ENCODE measurements at regions not wholly inside any gene's neighbourhood (a gene's known extent, or its start where the extent isn't known, plus 50 kb on each side); places are given as distances from the start of the nearest gene placed in this dataset.
A peak's percentile ranks its signal among the peaks of the same experiment; 100 is the strongest.
"Not testable (repeated sequence)": the region's sequence is repeated elsewhere in the genome, so short reads cannot be mapped to it uniquely, and the experiment has no call there.

DNA sequence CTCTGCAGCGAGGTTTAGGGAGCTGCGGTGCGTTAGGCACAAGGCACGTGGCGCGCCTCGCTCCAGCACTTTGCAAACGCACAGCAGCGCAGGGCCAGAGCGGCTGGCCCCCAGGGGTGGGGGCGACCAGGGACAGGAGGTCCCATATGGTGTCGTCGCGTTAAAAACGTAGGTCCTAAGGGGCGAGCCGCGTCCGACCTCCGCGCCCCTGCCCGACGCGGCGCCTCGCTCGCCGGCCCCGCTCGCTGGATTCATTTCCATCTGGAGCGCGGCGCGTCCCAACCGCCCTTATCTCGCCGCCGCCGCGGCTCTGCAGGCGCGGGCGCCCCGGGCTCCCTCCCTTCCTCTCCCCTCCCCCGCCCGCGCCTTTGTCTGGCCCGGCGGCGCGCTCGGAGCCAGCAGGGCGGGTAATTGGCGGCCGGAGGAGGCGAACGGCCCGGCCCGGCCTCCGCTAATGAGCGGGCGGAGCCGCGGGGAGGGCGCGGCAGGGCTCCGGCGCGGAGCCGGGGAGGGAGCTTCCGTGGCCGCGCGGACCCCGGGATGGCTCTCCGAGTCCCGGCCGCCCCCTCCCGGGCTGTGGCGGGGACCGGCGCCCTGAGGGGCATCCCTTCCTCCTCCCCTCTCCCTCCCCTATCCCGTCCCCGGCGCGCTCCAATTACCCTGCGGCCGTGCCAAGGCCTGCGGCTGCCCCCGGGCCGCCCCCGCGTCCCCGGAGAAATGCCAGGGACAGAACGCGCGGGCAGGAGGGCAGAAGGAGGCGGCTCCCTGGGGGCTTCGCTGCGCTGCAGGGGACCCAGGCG lies 409.0 kb downstream of the BCOR start:
- no peak for DNase-seq

DNA sequence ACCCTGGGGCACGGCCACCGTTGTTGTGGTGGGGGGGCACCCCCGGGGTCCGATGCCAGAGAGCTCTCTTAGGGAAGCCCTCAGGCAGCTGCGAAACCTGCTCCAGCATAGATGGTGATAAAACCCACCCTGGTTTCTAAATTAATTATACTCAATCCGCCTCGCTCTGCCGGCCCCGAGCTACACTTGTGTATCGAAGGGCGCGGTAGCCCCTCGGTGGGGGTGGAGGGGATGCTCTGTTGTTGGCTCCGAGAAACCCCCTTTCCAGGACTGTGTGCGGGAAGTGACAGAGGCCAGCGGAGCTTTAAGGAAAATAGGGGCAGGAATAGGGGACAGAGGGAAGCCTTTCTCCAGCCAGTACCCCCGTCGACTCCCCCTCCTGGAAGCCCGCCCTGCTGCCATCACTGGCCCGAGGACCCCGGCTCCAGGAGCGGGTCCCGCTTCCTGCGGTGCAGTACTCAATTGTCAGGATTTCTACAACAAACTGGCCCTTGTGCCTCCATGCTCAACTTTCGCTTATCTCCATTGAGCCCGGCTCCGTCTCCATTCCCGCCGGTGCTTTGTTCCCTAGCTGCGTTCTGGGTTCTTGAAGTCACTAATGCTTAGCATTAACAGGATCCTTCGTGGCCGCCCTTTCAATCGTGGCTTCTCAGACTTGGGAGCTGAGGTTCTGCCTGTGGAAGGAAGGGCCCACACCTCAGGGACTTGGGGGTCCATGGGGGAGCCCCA lies 408.2 kb downstream of the BCOR start:
- no peak for DNase-seq

DNA sequence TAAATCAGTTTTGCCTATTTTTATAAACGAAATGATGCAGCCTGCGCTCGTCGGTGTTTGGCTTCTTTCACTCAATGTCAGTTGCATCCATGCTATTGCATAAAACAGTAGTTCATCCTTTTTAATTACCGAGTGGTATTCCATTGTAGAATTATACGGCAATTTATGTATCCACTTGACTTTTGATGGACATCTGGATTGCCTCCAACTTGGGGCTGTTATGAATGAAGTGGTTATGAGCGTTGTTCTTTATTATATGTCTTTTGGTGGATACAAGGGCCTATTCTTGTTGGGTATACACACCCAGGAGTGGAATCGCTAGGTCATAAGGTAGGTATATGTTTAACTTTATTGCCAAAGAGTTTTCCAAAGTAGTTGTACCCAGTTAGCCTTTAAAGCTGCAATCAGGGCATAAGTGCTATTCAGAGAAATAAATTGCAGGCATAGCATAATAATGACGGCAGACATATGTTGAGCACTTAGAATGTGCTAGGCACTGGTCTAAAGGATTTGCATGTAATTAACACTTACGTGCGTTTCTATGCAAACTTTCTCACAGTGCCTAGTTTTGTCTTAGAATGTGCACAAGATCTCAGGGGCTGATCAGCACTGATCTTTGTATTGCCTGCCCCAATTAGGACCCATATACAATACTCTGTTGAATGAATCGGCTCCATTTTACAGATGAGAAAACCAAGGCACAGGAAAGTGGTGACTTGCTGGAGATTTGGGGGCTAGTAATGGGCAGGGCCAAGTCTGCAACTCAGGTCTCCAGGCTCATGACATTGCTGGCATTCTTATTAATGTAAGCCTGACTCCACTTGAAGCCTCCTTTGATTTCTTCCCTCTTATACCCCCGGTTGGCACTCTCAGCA lies 407.0 kb downstream of the BCOR start:
- DNase-seq, result no peak

DNA sequence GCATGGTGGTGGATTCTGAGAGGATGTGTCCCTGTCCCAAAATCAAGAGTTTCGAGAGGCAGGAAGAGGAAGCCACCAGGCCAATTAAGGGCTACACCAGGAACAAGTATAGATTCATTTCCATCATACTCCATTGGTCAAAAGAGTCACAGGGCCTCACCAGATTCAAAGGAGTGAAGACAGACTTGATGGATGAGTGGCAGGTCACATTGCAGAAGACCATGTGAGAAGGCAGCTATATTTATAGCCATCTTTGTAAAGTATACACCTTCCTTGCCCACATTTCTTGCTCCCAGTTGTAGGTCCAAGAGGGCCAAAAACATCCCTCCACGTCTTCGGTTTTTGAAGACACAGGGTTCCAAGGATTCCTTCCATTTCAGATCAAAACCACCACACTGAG lies 406.0 kb downstream of the BCOR start:
- DNase-seq, result no peak

DNA sequence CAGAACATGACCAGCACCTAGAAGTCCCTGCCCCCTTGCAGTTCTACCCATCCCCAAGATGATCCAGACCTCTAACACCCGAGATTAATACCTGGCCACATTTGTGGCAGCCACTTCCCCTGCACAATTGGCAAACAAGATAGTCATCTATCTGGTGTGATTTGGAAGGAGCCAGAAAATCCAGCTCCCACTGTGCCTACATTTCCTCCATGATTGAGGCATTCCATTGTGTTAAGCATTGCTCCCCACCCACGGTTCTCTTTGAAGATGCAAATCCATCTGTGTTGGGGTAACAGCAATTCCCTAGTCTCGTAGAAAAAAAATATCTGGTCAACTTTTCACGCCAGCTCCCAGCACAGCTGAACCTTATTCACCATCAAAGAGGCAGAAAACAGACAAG lies 405.0 kb downstream of the BCOR start:
- no peak for DNase-seq

DNA sequence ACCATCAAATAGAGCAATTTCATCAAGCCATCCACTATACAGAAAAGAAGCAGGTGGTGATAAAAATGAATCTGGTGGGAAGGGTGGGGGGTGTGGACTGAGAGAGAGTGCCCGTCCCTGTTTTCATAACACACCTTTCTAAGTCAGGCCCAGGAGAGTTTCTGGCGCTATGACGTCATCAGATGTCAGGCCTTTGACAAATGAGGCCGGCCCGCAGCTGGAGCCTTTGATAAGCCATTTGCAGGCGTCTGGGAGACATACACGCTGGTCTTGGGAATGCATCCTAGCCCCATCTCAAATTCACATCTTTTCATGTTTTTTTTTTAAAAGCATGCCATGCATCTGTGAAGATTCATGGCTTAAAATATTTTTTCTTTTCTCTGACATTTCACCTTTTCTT lies 404.5 kb downstream of the BCOR start:
- no peak for DNase-seq

DNA sequence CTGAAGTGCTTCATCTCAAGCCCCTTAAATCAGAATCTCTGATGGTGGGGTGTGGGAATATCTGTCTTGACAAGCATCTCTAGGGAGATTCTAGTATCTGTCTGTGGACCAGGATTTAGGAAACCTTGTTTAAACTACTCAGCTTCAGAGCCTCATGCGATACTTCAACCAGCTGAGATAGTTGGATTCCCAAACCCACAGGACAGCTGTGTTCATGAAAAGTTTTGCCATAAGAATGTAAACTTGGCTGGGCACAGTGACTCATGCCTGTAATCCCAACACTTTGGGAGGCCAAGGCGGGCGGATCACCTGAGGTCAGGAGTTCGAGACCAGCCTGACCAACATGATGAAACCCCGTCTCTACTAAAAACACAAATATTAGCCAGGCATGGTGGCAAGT lies 395.1 kb downstream of the BCOR start:
- not testable (repeated sequence) for DNase-seq

DNA sequence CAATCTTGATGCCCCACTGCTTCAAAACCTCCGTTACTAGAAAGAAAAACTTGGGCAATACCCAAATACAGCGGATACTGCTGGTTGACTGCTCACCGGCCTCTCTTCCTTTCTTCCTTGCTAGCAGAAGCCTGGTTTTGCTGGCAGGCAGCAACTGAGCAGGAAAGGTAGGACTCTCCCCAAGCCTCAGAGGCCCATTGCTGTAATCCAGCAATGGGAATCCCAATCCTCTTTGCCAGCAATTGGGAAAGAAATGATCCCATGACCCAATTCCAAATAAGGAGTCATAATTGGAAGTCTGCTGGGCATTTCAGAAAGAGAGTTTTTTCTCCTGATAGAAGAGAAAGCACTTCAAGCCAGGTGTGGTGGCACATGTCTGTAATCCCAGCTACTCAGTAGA lies 394.5 kb downstream of the BCOR start:
- DNase-seq, result no peak

DNA sequence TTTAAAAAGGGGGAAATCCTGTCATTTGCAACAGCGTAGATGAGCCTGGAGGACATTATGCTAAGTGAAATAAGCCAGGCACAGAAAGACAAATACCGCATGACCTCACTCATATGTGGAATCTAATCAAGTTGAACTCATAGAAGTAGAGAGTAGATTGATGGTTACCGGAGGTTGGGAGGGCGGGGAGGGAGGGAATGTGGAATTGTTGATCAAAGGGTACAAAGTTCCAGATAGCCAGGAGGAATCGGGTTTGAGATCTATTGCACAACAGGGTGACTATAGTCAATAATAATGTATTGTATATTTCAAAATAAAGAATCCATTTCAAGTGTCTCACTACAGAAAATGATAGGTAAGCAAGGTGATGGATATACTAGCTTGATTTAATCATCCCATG lies 393.2 kb downstream of the BCOR start:
- DNase-seq, result no peak

DNA sequence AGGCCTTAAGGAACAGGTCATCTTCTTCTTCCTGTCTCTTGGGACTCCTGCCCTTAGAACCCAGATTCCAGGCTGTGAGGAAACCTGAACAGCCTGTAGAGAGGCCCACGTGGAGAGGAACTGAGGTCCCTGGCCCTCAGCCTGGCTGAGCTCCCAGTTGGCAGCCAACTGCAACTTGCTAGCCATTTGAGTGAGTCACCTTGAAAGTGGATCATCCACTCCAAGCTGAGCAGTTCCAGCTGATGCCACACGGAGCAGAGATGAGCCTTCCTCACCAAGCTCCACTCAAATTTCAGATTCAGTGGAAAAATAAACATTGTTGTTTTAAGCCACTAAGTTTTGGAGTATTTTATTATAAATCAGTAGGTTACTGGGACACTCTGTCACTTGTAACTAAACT lies 392.5 kb downstream of the BCOR start:
- no peak for DNase-seq

DNA sequence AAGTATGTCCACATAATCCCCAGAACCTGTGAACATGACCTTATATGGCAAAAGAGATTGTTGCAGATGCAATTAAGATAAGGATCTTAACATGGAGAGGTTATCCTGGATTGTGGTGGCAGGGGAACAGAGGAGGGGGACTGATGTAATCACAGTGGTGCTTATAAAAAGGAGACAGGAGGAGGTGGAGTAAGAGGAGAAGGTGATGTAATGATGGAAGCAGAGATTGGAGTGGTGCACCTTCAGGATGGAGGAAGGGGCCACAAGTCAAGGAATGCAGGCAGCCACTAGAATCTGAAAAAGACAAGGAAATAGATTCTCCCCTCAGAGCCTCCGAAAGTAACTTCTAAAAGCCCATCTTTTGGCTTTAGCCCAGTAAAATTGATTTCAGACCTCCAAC lies 388.4 kb downstream of the BCOR start:
- DNase-seq, result no peak

DNA sequence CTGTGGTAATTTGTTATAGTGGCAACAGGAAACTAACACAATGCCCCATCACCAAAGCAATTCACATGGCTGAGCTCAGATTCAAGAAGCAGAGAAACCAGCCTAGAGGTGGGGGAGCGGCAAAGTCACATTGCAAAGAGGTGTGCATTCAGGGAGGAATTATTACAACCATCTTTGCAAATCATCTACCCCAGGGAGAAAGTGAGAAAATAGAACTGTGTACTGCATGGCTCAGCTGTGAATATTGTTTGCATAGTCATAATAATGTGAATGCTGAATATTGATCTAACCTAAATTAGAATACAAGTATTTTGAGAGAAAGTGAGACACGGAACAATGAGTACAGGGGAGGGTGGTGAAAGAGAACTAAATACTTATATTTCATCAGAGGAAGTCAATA lies 387.9 kb downstream of the BCOR start:
- no peak for DNase-seq

DNA sequence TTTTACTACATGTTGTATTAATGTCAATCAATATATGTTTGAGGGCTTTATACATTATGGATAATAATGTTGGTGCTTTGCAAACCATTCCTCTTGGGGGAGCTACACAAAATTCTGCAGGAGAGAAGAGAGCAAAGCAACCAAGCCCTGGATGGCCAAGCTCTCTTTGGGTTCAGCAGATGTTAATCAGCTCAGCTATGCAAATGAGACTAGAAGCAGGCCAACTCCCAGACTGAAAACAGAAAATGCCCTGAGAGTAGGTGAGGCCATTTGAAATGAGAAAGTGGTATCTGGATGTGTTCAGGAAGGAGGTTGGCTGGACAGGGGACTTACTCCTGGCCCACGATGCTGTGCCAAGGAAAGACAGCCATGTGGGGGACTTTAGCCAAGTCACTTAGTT lies 387.0 kb downstream of the BCOR start:
- no peak for DNase-seq

DNA sequence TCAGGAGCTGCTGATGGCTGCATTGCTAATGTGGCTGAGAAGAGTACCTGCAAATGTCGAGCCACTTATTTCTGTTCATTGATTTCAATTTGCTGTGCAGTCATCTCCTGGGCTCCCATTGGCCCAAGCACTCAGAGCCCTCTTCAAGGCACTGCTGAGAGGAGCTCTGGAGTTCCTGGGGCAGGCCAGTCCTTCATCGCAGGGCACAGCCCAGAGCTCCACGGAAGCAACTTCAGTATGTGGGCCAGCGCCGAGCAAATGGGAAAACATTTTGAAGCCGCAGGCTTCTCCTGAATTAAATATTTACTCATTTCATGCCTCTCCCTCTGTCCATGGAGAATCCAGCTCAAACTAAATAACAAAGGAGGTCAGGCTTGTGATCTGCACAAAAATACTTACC lies 383.3 kb downstream of the BCOR start:
- DNase-seq, result no peak

DNA sequence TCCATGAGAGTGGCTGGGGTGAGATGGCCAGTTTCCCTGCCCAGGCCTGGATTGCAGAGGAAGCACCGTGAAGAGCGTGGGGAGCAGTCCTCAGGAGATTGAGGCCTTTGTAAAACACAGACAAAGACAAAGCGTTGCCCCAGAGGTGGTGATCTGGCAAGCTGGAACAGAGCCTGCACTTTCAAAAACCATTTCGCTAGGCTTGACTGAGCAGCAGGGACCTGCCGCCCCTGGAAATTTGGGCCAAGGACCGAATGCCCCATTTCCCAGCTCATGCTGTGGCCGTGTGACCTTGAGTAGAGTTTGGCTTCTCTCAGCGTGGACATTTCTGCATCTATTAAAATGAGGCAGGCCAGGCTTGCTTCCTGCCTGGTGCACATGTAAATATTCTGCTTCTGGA lies 381.4 kb downstream of the BCOR start:
- no peak for DNase-seq

DNA sequence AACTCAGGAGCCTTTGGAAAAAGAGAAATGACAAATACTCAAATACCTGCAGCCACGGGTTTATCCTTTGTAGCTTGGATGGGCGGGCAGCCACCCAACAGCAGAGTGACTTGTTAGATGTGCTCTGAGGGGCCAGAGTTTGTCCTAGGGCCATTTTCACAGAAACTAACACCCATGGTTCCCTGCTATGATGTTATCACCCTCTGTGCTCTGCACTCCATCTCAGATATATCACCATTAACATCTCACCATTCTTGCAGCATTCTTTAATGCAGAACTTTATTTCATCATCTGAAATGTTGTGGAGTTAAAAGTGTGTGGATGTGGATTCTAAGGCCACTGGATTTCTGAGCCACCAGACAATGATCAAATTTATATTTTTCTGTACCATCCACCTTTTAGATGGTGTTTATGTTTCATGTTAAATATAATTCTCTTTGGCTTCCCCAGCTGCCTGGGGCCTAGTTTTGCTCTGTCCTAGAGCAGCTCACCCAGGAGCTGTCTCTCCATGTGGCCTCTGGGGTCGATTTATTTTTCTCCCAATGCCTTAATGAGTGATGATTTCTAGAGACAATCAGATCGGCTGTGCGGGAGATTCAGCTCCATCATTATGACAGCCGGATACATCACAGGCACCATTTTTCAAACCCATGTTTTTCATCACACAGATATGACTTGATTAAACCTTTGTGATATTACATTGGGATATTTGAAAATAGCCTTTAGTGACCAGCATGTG lies 380.8 kb downstream of the BCOR start:
- DNase-seq, result no peak

DNA sequence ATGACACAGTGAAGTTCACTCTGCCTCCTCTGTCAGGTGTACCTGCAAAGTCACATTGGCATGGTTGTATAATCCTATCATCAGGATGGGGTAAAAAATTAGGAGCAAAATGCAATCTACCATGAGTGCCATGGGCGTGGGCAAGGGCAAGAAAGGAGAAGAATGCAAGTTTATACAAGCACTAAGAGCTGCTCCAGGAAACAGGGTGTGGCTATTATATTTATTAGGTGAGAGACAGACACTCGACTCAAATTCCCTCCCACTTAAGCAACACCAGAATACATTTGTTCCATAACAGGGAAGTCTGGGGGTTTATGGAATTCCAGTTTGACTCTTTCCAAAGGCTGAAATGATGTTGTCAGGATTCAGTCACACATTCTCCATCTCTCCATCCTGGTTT lies 378.8 kb downstream of the BCOR start:
- DNase-seq, result no peak

DNA sequence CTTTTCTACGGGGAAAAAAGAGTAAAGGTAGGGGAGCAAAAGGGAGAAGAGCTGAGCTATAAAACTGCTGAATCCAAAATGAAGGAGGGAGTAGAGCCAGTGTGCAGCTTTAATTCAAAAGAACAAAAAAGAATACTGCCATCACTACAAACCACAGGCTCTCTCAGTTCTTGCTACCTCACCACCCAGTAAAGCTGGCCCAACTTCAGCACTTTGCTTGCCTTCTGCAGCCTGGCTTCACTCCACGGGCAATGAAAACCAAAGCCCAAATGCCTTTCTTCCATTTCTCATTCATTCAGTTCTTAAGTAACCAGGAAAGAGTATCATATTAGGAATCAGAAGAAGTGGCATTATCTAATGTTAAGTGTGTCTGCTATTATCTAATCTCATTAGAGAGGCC lies 376.8 kb downstream of the BCOR start:
- DNase-seq, result no peak

DNA sequence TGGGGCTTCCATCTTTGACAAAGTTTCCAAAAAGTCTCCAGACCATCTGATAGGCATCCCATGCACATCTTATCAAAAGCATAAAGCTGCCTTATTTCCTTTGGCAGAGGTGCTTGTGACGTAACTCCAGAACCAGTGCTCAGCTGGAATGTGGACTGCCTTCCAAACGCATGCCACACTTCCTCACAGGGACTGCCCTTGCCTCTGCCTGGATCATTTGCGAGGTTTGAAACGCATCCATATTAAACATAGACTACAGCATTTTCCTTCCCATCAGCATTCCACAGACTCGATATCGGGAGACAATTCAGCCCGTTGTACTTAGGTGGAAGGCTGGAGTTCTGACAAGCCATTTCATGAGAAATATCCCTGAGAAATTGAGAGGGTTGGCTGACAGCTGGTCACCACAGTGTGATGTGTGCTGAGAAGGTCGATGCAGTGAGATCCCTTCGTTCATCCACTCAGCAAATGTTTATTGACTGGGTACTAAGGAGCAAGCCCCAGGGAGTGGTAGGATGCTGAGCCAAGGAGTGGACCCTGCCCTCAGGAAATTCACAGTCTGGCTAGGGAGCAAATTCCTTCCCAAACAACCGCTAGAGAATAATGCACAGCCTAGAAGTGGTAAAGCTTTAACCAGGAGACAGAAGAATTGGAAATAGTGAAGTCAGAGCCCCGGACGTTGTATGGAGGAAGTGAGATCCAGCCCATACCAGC lies 376.0 kb downstream of the BCOR start:
- no peak for DNase-seq

DNA sequence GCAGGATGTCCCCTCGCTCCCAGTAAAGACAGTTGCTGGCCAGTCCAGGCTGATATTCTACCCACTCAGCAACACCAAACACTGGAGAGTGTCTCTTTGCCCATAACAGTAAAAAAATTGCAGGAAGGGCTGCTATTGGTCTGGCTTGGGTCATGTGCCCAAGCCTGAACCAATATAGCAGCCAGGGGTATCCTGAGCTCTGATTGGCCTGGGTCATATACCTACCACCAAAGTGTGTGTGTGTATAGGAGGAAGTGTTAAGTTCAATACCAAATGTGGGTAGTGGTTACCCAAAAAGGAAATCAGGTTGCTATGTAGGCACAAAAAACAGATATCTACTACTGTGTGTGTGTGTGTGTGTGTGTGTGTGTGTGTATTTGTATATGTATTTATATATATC lies 373.2 kb downstream of the BCOR start:
- peak in 1 of 2 donors; percentile 15 for DNase-seq

DNA sequence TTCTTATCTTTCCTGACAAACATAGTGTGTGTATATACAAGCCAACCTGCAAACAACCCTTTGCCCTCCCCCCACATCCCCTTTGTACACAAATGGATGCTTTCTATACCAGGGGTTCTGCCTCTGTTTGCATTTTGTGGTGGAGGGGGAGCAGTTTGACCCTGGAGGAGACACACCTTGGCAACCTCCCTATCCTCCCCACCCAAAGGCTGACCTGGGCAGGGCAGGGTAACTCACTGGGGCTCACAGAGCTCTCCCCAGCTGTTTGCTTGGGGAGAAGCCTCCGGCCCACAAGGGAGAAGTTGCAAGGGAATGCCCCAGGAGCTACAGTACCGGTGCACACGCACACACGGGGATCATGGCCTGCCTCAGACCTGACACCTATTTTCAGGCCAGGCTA lies 372.6 kb downstream of the BCOR start:
- no peak for DNase-seq

DNA sequence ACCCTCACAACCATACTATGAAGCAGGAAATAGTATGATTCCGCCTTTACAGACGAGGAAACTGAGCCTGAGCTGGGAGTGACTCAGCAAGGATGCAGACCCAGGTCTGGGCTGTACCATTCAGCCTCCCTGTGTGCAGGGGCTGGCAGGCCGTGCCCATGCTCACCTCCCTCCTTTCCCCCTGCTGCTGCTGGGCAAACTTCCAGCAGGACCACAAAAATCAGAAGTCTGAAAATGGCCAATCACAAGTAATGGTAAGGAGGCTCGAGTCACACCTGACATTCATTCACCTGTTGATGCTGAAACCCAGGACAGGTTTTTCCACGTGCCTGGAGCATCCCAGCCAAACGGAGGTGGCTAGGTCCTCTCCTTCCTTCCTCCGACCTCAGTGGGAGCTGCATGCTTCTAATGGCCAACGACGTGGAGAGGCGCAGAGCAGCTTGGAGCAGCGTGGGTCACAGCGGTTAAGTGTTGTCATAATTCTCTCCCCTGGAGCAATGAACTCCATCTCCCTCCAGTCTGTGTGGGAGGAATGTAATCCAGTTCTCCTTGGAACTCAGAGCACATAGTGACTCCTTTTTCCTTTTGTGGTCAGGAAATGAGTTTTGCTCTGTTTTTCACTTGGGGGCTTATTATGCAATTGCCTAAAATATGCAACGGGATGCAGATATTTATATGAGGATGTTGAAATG lies 371.7 kb downstream of the BCOR start:
- DNase-seq, result no peak

Data from CD4-positive, alpha-beta T cell treated with Interleukin-1 beta for 1 hour (primary cell).